ENCODE measurements at regions not wholly inside any gene's neighbourhood (a gene's known extent, or its start where the extent isn't known, plus 50 kb on each side); places are given as distances from the start of the nearest gene placed in this dataset.

- TF ChIP-seq MYC (CRISPR knock-in tag; IDR thresholded peaks at IDR 0.05; ENCODE audit: borderline replicate concordance) = peak; percentile 11; the same call in 1 of the 2 replicates
- no peak for TF ChIP-seq TCF7 (IDR thresholded peaks at IDR 0.05; ENCODE audit: low read depth)
- TF ChIP-seq JARID2 (CRISPR knock-in tag; IDR thresholded peaks at IDR 0.05; ENCODE audit: insufficient replicate concordance) = no peak
- no peak for TF ChIP-seq FOXP1 (IDR thresholded peaks at IDR 0.05)
- no peak for TF ChIP-seq FOXP1 (CRISPR knock-in tag; IDR thresholded peaks at IDR 0.05)
- TF ChIP-seq HDAC2 (CRISPR knock-in tag; IDR thresholded peaks at IDR 0.05) = peak; percentile 50; the same call in 1 of the 2 replicates
- no peak for TF ChIP-seq DPF2 (CRISPR knock-in tag; IDR thresholded peaks at IDR 0.05; ENCODE audit: borderline replicate concordance, low read depth)
- TF ChIP-seq ZNF143 (CRISPR knock-in tag; IDR thresholded peaks at IDR 0.05) = no peak
- TF ChIP-seq IRF1 (CRISPR knock-in tag; IDR thresholded peaks at IDR 0.05; ENCODE audit: low read depth) = no peak
- TF ChIP-seq ZHX1 (CRISPR knock-in tag; IDR thresholded peaks at IDR 0.05; ENCODE audit: low read depth) = no peak
- no peak for TF ChIP-seq HOXA7 (CRISPR knock-in tag; IDR thresholded peaks at IDR 0.05)
- TF ChIP-seq ZBTB40 (IDR thresholded peaks at IDR 0.05) = no peak
- peak; percentile 0; the same call in 1 of the 2 replicates for TF ChIP-seq ZBTB40 (CRISPR knock-in tag; IDR thresholded peaks at IDR 0.05)
- no peak for TF ChIP-seq ZFX (CRISPR knock-in tag; IDR thresholded peaks at IDR 0.05; ENCODE audit: low read depth)
- TF ChIP-seq NFKB2 (CRISPR knock-in tag; IDR thresholded peaks at IDR 0.05; ENCODE audit: borderline replicate concordance) = peak; percentile 36; the same call in 1 of the 2 replicates
- no peak for TF ChIP-seq GRHL1 (CRISPR knock-in tag; conservative IDR thresholded peaks at IDR 0.05)
Observed at GRCh38 chr20:47886454-47887041, 101.3 kb upstream of the SULF2 start (continued).
